ENCODE measurements at regions not wholly inside any gene's neighbourhood (a gene's known extent, or its start where the extent isn't known, plus 50 kb on each side); places are given as distances from the start of the nearest gene placed in this dataset.

DNA sequence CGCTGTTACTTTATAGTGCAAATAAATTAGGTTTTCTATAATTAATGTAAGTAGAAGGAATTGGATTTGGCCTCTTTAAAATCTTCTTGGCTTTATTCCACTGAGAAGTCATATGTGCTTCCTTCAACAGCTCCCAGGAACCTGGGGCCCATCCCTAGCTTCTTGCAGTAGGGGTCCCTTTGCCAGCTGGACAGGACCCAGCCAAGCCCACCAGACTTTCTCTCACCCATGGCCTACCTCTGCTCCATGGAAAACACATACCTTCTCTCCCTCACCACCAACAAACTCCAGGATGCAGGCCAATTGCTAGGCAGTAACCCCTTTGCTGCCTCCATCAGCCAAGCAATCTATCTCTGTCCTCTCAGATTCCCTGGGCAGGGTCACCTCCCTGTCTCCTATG is 84.0 kb downstream of the RSL24D1 start:
- TF ChIP-seq TAF1 (IDR thresholded peaks at IDR 0.05; ENCODE audit: low read depth, low read length) (no peak), POLR2AphosphoS5 (IDR thresholded peaks at IDR 0.05; ENCODE audit: low read depth, low read length) (no peak)
